Heart right ventricle (tissue), 16 donors: ENCODE measurements at regions not wholly inside any gene's neighbourhood (a gene's known extent, or its start where the extent isn't known, plus 50 kb on each side); places are given as distances from the start of the nearest gene placed in this dataset.
"Not testable (repeated sequence)": the region's sequence is repeated elsewhere in the genome, so short reads cannot be mapped to it uniquely, and the experiment has no call there.

Source experiments
- ATAC-seq, 8 donors: fragments of 200-7000 bp; cut with Tn5 transposase; one replicate each; pipeline ENCODE4 v1.9.1; 2020; ENCODE audit warnings: mild to moderate bottlenecking in 8 of 8, moderate library complexity in 8 of 8, moderate number of reproducible peaks in 1 of 8
- DNase-seq, 2 donors: peaks; one replicate each; pipeline ENCODE4 v3.0.0-alpha.2; 2020
- H3K27ac ChIP-seq, 10 donors: fragments of 200-600 bp; sonication (generic) in 2 of 10; one replicate each; pipeline versions ENCODE4 v1.5.0 to v1.8.0; 2020 to 2022; ENCODE audit warnings: mild to moderate bottlenecking in 3 of 10
- H3K27me3 ChIP-seq, 7 donors: fragments of 200-600 bp; one replicate each; pipeline ENCODE4 v1.8.0; 2021 to 2022; ENCODE audit warnings: mild to moderate bottlenecking in 2 of 7
- H3K36me3 ChIP-seq, 9 donors: fragments of 200-600 bp; sonication (generic) in 1 of 9; one replicate each; pipeline versions ENCODE4 v1.5.0 to v1.8.0; 2020 to 2022; ENCODE audit warnings: mild to moderate bottlenecking in 2 of 9
- H3K4me1 ChIP-seq, 9 donors: fragments of 200-600 bp; sonication (generic) in 1 of 9; one replicate each; pipeline versions ENCODE4 v1.5.0 to v1.8.0; 2020 to 2022; ENCODE audit warnings: mild to moderate bottlenecking in 4 of 9
- H3K4me3 ChIP-seq, 10 donors: fragments of 200-600 bp; sonication (generic) in 2 of 10; one replicate each; pipeline versions ENCODE4 v1.5.0 to v1.8.0; 2020 to 2022; ENCODE audit warnings: mild to moderate bottlenecking in 7 of 10, moderate library complexity in 2 of 10
- H3K9me3 ChIP-seq, 11 donors: fragments of 200-600 bp in 10 of 11; sonication (generic) in 2 of 11; one replicate each; pipeline versions ENCODE4 v1.5.0 to v1.8.0; 2013 to 2022; ENCODE audit warnings: mild to moderate bottlenecking in 2 of 11, control low read depth in 1 of 11, moderate library complexity in 1 of 11
- CTCF ChIP-seq, 9 donors: fragments of 200-600 bp; sonication (generic) in 2 of 9; IDR thresholded peaks; one replicate each; pipeline versions ENCODE4 v1.5.0 to v1.8.0; 2021 to 2022; ENCODE audit warnings: antibody characterized with exemption in 9 of 9, mild to moderate bottlenecking in 5 of 9, moderate library complexity in 1 of 9
- WGBS, 2 donors: extraction: QIAGEN DNeasy Blood & Tissue Kit; methylation state at CpG; one replicate each; pipeline ENCODE4 v1.1.7; 2013; ENCODE audit warnings: inconsistent platforms in 1 of 2; 5-methylcytosine and 5-hydroxymethylcytosine counted together
- intact Hi-C, 10 donors: fragments of 100-400 bp; cut with DNase I; formaldehyde crosslinking; loops; one replicate each; pipeline versions ENCODE4 v1.11.1 to v1.14.2; 2022
- donor health status: Arrhythmogenic right ventricular cardiomyopathy.
- donor health status: ischemic (EF 13 %, LVEDD 7.1; RV severe dilation, severe dysfunction).
- donor health status: healthy with polysubstance abuse.
- donor health status: DM: no; HTN: yes; CAD: no.
- donor health status: DM: no; HTN: no; CAD: no.
- donor health status: ischemic (EF 25% LVEDD 6.9; RV normal size, moderate dysfunction).
- donor health status: ischemic (EF 25% LVEDD 5.7; RV mildly dilated, moderate dysfunction).
- donor health status: healthy.
- donor health status: DM: yes; HTN: yes; CAD: no.
- donor health status: Ischemic cardiomyopathy.
- donor health status: ischemic (EF 35%, LVEDD 5.7; RV mildly dilated, moderate dysfunction).
- donor health status: nonischemic (EF 11% LVEDD 7.7; RV severe dilation, severe dysfunction).
- donor health status: DM: yes; HTN: yes; CAD: no.
- donor health status: PGD.
- donor health status: ischemic (EF 29% LVEDD 5.4; RV normal size, mild dysfunction).
- donor health status: nonischemic (EF 23%, LVEDD 6.1; RV moderate dilation, normal function).

- Histone ChIP-seq H3K27me3 (peaks cover 0 to 6% (median 0%) of the 10 kb centered on the region in 7 donors), H3K36me3 (no peaks in the 10 kb centered on the region), H3K4me1 (peaks cover 0 to 4% (median 0%) of the 10 kb centered on the region in 9 donors), H3K4me3 (no peak overlapping the region), H3K27ac (no peak overlapping the region), H3K9me3 (peaks cover 0 to 3% (median 0%) of the 10 kb centered on the region in 11 donors)
- TF ChIP-seq CTCF (IDR thresholded peaks at IDR 0.05): no peak
- WGBS, 2 donors: 58 to 62% methylated on average over 4 of the region's 4 CpGs
- intact Hi-C loops: loop anchor here in 2 of 10 donors (10.0 kb wide), 1 partner anchor 238 kb away; no protein-coding TSS in a partner anchor
- DNase-seq: no peak
- no peak for ATAC-seq
Observed at GRCh38 chr15:70576696-70577095, 186.7 kb downstream of the UACA start.

GRCh38 chr15:70576276-70576675 lies 187.1 kb downstream of the UACA start:
- TF ChIP-seq CTCF (IDR thresholded peaks at IDR 0.05): no peak
- intact Hi-C loops: loop anchor here in 2 of 10 donors (10.0 kb wide), 1 partner anchor 239 kb away; no protein-coding TSS in a partner anchor
- peaks cover 0 to 4% (median 0%) of the 10 kb centered on the region in 9 donors for H3K4me1 ChIP-seq
- H3K27ac ChIP-seq: no peak overlapping the region
- no peak for DNase-seq
- 89 to 99% methylated on average over 3 of the region's 3 CpGs for WGBS, 2 donors
- H3K27me3 ChIP-seq: peaks cover 0 to 6% (median 0%) of the 10 kb centered on the region in 7 donors
- H3K9me3 ChIP-seq: peaks cover 0 to 3% (median 0%) of the 10 kb centered on the region in 11 donors
- ATAC-seq: no peak
- H3K4me3 ChIP-seq: no peak overlapping the region
- no peaks in the 10 kb centered on the region for H3K36me3 ChIP-seq

- Histone ChIP-seq H3K4me1 (peaks cover 0 to 4% (median 0%) of the 10 kb centered on the region in 9 donors), H3K4me3 (no peak overlapping the region), H3K9me3 (peaks cover 0 to 3% (median 0%) of the 10 kb centered on the region in 11 donors), H3K27ac (no peak overlapping the region), H3K27me3 (peaks cover 0 to 6% (median 0%) of the 10 kb centered on the region in 7 donors), H3K36me3 (no peaks in the 10 kb centered on the region)
- TF ChIP-seq CTCF (IDR thresholded peaks at IDR 0.05): no peak
- 60 to 70% methylated on average over 16 of the region's 16 CpGs for WGBS, 2 donors
- intact Hi-C loops: loop anchor here in 2 of 10 donors (10.0 kb wide), 1 partner anchor 239 kb away; no protein-coding TSS in a partner anchor
- DNase-seq (no peak), ATAC-seq (no peak)
Observed at GRCh38 chr15:70575231-70576226, 187.8 kb downstream of the UACA start.

- not testable (repeated sequence) for ATAC-seq, H3K36me3 ChIP-seq, H3K27me3 ChIP-seq, H3K4me3 ChIP-seq, H3K9me3 ChIP-seq, H3K27ac ChIP-seq, DNase-seq
- intact Hi-C loops: loop anchor here in 2 of 10 donors (10.0 kb wide), 1 partner anchor 240 kb away; no protein-coding TSS in a partner anchor
- H3K4me1 ChIP-seq: peaks cover 0 to 11% (median 2%) of the 10 kb centered on the region in 9 donors
- 81 to 93% methylated on average over 3 of the region's 3 CpGs for WGBS, 2 donors
Observed at GRCh38 chr15:70574325-70574724, 189.0 kb downstream of the UACA start.
